OCI-LY7 (cell line): ENCODE measurements at regions not wholly inside any gene's neighbourhood (a gene's known extent, or its start where the extent isn't known, plus 50 kb on each side); places are given as distances from the start of the nearest gene placed in this dataset.
"Not testable (repeated sequence)": the region's sequence is repeated elsewhere in the genome, so short reads cannot be mapped to it uniquely, and the experiment has no call there.

ENCODE experiments used
- CTCF ChIP-seq: fragments of 200-600 bp; sonication (generic); conservative IDR thresholded peaks from 2 replicates; pipeline ENCODE4 v1.5.1; 2014; ENCODE audit warnings: mild to moderate bottlenecking, antibody characterized with exemption, low read length, moderate library complexity, mixed read lengths
- EZH2phosphoT487 ChIP-seq: fragments of 200-600 bp; sonication (generic); IDR thresholded peaks from 2 replicates; pipeline ENCODE4 v1.6.1; 2018; ENCODE audit warnings: low read depth, borderline replicate concordance, mild to moderate bottlenecking, mixed run types, antibody characterized with exemption, low read length, moderate library complexity, mixed read lengths

- not testable (repeated sequence) for TF ChIP-seq EZH2phosphoT487, CTCF
These were observed 119.9 kb upstream of the FAM20C start for GRCh38 chr7:72266-73057.
